ENCODE measurements at regions not wholly inside any gene's neighbourhood (a gene's known extent, or its start where the extent isn't known, plus 50 kb on each side); places are given as distances from the start of the nearest gene placed in this dataset.

DNA sequence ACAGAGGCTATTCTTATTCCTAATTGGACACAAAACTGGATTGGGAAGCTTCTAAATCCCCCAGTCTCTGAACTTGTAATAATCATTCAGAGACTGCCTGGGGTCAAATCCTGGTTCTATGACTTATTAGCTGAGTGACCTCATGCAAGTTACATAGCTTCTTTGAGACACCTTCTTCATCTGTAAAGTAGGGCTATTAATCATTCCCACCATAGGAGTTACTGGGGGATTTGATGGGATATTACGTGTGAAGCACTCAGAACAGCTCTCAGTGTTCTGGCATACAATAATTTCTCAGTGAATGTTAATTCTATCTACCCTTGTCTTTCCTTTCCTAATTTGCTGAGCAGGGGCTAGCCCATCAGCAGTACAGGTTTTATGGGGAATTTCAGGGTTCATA is 256.7 kb upstream of the TNP1 start:
- in situ Hi-C loops (cut with HindIII; ENCODE audit: low sequenced_read_pairs), result no loop called here

DNA sequence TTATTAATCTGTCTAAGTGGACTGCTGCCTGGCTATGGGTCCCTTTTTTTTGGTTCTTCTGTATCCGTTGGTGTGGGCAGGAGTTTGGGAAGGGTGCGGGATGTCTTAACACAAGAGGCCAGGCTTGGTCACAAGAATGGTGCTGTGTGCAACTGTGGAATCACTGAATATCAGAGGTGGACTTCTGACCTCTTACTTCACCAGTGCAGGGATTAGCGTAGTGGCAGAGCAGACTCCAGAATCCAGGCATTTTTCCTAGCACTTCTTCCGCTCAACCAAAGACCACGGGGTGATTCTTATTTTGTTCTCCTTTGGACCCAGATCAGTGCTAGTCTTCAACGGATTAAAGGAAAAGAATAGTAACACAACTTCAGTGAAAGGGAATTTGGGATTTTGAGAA is 254.3 kb upstream of the TNP1 start:
- in situ Hi-C loops (cut with HindIII; ENCODE audit: low sequenced_read_pairs), result no loop called here

DNA sequence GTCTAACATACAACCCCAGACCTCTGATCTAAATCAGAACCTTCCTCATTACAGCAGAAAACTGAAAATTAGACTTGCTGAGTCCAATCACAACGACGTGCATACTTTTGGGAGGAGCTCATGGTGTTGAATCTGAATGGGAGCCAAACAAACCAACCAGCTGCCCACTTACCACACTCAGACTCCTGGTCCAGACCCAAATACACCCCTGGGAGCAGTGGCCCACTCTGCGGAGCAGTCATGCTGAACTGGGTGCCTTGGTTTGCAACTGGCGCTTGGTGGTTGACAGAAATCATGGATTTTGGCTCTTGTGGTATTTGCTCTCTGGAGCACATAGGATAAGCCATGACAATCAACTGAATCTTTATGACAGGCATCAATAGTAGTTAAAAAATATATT is 253.6 kb upstream of the TNP1 start:
- in situ Hi-C loops (cut with HindIII; ENCODE audit: low sequenced_read_pairs), result no loop called here

DNA sequence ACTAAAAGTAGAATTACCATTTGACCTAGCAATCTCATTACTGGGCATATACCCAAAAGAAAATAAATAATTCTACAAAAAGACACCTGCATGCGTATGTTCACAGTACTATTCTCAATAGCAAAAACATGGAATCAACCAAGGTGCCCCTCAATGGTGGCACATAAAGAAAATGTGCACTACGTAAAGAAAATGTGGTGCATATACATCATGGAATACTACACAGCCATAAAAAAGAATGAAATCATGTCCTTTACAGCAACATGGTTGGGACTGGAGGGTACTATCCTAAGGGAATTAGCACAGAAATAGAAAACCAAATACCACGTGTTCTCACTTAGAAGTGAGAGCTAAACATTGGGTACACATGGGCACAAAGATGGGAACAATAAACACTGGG is 250.7 kb upstream of the TNP1 start:
- in situ Hi-C loops (cut with HindIII; ENCODE audit: low sequenced_read_pairs), result no loop called here

DNA sequence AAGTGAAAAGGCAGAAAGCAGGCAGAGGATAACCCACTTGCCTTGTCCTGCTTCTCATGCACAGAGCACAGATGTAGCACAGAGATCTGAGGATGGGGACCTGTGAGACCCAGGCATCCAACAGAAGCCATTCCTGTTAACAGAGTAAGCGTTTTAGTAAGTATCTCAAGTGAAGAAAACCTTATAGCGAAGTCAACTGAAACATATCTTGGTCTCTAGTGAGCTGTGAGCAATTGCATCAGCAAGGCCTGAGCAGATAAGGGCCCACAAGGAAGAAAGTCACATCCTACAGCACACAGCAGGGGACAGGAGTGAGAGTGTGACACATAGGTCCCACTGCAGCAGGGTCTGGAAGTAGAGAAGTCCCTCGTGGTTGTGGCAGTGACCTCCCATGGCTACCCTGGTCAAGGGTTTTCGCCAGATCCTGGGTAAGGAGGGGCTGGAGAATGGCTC is 248.7 kb upstream of the TNP1 start:
- in situ Hi-C loops (cut with HindIII; ENCODE audit: low sequenced_read_pairs), result no loop called here

DNA sequence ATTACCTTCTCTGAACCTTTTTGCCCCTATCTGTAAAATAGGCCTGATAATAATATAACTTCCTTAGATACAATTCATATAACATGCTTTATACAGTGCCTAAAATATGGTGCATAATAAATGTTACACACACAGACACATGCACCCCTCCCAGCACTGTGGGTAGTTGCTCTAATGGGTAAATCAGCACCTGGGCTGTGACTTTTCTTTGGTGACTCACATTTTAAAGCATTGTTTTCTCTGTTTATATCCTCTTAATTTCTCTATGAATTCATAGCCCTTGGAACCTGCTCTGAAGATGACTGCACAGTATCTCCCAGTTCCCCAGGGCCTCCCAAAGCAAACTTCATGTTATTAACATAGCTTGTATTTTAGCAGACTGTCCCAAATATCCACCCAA is 248.2 kb upstream of the TNP1 start:
- in situ Hi-C loops (cut with HindIII; ENCODE audit: low sequenced_read_pairs), result no loop called here

DNA sequence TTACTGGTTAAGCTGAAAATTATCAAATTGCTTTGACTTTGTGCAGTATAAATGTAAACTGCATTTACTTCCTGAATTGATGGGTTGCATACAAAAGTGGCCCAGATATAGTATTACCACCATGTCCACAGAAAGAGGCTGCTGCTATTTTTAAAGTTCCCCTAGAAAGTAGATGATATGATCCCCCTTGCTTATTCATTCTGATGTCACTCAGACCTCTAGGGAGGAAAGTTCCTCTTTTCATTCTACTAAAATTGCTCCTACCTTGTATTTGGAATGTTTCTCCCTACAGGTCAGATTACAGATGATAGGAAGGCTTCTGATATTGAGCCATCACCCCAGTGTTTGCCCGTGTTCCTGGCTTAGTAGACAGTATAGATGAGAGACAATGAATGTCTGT is 247.6 kb upstream of the TNP1 start:
- in situ Hi-C loops (cut with HindIII; ENCODE audit: low sequenced_read_pairs), result no loop called here

DNA sequence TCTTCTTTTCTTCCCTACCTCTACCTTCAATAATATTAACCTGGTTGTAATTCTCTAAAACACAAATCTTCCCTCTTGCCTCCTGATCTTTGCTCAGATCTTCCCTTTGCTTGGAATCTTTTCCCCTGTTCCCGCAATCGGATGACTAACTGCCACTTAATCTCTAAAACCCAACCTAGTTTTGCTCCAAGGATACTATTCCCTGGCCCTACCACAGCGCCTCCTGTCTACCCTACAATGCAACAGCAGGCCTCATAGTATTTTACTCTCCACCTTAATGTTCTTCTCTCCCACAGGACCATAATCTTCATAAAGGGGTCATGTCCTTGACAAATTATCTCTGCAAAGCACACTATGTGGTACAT is 246.8 kb upstream of the TNP1 start:
- in situ Hi-C loops (cut with HindIII; ENCODE audit: low sequenced_read_pairs), result no loop called here

DNA sequence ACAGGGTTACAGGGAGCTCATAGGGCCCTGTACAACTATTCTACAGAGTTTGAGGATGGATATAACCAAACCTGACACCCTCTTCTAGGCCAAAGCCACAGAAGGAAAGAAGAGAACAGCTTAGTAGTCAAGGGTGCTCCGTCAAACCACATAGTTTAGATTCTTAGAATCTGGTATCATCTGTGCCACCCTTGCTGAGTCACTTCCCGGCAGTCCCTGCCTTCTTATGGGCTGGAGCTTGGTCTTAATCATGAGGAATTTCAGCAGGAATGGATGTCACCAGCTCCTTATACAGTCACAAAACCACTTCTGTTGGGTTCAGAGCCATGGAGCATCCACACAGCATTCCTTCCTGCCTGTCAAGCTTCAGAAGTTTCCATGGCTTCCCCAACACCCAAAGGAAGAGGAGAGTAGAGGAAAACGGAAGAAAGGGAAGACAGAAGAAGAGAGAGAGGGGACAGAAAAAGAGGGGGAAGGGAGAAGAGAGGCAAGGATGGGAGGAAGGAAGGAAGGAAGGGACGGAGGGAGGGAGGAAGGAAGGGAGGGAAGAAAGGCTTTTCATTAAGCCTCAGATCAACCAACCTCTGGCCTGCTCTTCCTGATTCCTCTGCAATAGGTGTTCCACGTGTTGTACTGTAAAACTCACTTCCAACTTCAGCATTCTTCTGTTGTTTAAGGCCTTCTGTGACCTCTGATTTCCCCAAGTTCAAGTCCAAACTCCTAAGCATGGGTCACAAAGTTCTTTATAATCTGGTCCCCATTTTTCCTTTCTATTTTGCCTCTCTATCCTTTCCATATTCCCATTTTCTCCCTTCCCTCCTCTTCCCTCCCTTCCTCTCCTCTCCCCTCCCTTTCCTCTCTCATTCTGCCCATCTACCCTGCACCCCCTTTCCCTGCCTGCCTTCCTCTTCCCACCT is 246.1 kb upstream of the TNP1 start:
- in situ Hi-C loops (cut with HindIII; ENCODE audit: low sequenced_read_pairs), result no loop called here

DNA sequence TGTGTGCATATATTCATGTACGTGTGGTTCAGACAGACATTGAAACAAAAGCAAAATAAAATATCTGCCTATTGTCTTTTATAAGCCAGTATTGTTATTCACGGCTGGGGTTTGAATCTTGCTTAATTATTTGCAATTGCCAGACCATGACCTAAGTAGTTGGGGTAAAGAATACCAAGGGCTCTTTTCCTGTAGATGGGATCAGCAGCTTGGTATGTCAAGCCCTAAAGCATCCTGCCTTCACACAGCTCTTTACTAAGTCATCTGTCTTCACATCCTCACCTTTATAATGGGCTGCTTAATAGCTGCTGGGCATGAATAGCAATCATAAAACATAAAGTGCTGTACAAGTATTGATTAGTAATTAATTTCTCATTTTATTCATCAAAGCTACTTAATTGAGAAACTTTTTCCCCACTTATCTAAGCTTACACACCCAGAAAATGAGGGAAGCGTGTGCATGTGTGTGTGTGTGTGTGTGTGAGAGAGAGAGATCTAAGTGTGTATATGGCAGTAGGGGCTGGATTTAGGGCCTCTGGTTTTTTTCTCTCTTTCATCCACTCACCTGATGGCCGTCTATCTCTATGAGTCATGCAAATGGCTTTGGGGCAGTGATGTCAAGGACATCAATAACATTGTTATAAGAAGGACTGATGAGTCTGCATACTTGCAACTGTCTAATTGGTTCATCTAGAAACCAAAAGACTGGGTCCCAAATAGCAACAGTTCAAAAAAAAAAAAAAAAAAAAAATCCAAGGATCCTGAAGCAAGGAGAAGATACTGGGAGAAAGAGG is 244.1 kb upstream of the TNP1 start:
- in situ Hi-C loops (cut with HindIII; ENCODE audit: low sequenced_read_pairs), result no loop called here

DNA sequence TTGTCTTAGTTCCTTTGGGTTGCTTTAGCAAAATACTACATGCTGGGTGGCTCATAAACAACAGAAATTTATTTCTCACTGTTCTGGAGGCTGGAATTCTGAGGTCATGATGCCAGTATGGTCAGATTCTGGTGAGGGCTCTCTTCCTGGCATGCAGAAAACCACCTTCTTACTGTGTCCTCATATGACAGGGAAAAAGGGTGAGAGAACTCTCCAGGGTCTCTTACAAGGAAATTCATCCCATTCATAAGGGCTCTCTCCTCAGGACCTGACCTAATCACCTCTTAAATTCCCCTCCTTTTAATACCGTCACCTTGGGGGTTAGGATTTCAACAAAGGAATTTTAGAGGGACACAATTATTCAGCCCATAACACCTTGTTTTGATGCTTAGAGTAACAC is 243.1 kb upstream of the TNP1 start:
- in situ Hi-C loops (cut with HindIII; ENCODE audit: low sequenced_read_pairs), result no loop called here

DNA sequence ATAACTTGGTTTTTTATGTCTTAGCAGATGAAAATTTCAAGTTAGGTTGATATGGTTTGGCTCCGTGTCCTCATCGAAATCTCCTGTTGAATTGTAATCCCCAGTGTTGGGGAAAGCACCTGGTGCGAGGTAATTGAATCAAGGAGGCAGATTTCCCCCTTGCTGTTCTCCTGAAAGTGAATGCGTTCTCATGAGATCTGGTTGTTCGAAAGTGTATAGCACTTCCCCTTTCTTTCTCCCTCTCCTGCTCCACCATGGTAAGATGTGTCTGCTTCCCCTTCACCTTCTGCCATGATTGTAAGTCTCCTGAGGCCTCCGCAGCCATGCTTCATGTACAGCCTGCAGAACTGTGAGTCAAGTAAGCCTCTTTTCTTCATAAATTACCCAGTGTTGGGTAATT is 242.1 kb upstream of the TNP1 start:
- in situ Hi-C loops (cut with HindIII; ENCODE audit: low sequenced_read_pairs), result no loop called here

DNA sequence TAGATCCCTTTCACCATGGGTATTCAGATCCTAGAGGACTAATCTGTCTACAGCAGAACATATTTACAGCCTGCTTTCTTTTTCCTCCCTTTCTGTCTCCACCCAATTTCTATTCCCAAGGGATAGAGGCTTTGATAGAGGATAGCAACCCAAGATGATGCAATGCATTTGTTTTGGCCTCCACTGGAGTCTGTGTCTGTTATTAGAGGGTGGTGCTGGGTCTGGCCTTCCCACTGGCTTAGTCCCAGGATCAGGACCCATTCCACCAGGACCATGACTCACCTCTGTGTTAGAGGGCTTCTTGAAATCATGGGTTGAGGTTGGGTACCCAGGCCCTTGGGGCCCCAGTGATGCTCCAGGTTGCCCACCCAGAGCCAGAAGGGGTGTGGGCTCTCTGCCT is 239.7 kb upstream of the TNP1 start:
- in situ Hi-C loops (cut with HindIII; ENCODE audit: low sequenced_read_pairs), result no loop called here

DNA sequence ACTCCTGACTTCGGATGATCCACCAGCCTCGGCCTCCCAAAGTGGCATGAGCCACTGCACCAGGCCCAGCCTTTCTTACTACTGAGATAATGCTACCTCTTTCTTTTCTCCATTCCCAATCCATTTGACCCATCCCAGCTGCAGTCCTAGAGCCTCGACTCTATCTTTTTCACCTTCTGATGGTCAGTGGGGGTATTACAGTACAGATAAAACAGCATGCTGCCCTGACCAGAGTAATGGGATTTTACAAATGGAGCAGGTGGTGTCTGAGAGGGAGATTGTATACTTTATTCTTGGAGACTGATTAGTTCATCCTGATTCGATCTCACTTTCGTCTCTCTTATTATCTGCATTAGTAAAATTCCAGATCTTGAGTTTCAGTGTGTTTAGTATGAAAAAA is 238.6 kb upstream of the TNP1 start:
- in situ Hi-C loops (cut with HindIII; ENCODE audit: low sequenced_read_pairs), result no loop called here

DNA sequence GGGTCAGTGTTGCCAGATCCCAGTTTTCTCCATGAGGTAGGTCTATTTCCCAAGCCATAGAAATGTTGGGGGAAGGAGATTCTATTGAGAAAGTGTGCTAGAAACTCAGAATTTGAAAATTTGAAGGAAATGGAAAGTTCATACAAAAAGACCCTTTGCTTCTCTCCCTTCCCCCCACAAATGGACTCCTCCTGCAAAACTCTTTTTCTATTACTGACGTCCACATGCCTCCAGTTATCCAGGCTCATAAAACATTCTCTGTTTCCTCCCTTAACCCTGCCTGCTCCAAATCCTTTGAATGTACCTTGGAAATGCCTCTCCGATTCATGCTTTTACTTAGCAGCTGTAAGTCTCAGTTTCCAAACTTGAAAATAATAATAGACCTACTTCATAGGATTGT is 237.5 kb upstream of the TNP1 start:
- in situ Hi-C loops (cut with HindIII; ENCODE audit: low sequenced_read_pairs), result no loop called here

DNA sequence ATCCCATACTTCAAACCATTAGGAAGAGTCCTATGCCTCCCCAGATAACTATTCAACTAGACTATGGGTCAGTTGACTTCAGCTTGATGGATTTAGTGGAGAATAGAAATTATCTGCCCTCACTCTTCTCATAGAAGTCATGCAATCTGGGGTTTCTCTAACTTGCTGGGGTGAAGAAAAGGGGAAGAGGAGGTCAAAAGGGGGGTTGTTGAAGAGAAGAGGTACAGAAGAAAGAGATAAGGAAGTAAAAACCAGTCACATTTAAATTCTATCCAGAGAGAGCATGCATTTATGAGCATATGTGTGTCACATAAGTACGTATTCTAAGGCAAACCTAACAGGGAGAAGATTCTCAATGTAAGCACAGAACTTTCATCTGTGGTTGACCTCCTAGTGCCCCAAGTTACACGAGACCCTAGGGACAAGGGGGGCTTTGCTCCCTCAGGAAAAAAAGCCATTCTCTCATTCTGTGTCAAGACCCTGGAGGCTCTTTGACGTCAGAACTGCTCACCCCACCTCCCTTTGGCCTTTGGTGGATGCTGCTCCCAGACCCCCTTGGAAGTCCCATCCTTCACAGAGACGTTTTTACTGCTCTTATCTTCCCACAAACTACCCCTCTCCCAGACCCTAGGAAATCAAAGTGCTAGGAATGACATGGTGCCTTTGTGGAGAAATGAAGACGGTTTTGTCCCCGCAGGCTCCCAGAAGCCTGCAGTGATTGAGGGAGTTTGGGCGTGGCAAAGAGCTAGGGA is 236.8 kb upstream of the TNP1 start:
- in situ Hi-C loops (cut with HindIII; ENCODE audit: low sequenced_read_pairs), result no loop called here

DNA sequence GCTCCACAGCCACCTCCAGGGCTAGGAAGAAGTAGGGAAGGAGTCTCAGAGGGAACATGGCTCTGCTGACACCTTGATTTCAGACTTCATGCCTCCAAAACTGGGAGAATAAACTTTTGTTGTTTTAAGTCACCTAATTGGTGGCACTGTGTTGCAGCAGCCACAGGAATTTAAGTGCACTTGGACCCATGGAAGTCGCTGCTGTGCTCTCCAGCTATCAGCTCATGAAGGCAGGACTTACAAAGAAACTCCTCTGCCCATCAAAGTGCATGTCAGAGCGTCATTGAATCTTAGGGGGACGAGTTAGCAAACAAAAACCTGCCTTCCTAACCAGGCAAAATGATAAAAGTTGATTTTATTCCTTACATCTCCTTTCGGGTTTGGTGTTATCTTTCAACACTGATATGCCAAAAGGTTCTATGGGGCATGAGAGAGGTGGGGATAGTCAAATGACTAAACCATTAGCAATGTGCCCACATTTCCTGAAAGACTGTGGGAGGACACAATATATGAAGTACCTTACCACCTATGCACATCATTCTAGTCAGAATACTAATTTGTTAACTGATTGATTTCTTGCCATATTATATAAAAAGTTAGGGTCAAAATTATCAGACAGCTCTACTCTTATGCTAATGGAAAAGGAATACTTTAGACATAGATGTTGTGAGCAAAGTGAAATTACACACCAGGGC is 235.8 kb upstream of the TNP1 start:
- in situ Hi-C loops (cut with HindIII; ENCODE audit: low sequenced_read_pairs), result no loop called here

DNA sequence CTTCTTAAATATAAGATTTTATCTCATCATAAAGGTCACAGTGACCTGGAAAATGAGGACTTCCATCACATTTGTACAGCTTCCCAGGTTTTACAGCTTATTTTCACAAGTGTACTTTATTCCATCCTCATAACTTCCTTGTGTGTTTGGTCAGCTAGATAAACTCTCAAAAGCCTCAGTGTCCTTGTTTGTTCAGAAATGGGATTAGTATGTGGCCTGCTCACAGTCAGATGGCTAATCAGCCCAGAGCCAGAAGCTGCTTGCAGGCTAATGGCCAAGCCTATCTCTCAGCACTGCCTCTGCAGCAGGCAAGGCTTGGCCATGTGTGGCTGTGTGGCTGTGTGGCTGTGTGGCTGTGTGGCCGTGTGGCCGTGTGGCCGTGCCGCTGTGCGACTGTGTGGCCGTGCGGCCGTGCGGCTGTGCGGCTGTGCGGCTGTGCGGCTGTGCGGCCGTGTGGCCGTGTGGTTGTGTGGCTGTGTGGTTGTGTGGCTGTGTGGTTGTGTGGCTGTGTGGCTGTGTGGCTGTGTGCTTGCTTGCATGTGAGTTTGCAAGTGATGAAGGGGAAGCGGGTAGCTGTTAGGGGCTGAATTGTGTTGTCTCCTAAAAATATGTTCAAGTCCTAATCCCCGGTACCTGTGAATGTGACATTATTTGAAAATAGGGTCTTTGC is 233.0 kb upstream of the TNP1 start:
- in situ Hi-C loops (cut with HindIII; ENCODE audit: low sequenced_read_pairs), result no loop called here

DNA sequence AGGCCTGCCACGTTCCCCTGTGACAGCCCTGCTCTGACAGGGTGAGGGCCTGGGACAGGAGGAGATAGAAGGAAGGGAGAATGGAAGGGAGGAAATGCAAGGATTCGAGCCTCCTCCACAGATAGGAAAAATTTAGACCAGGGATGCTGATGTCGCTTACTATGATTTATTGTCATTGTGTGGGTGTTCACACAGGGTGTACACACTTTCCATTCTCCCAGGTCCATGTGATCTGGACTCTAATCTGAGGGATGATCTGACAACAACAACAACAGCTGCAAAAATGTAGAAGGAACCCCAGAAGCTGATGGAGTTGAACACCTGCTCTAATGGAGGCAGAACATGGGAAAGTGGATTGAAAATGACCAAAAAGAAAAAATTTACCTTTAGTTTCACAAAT is 231.7 kb upstream of the TNP1 start:
- in situ Hi-C loops (cut with HindIII; ENCODE audit: low sequenced_read_pairs), result no loop called here

DNA sequence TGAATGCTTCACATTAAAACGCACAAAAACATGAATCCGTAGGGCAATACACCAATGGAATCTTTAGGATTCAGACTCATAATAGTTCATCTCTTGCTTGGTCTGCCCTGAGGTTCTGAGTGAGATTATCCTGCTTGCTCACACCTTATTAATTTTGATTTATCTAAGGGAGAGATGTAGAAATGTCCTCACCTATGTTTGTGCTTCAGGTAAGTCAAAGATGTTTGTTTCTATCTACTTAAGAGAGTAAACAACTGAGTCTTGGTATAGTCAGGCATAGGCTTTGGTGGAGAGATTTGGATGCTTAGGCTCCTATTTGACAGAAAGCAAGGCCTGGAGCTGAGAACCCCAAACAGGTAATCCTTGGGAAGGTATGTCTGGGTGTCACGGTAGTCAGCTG is 231.0 kb upstream of the TNP1 start:
- in situ Hi-C loops (cut with HindIII; ENCODE audit: low sequenced_read_pairs), result no loop called here

All from DLD1 (cell line).